Astrocyte of the spinal cord (primary cell): ENCODE measurements at regions not wholly inside any gene's neighbourhood (a gene's known extent, or its start where the extent isn't known, plus 50 kb on each side); places are given as distances from the start of the nearest gene placed in this dataset.

ENCODE experiments used
- DNase-seq: peaks from one replicate; pipeline ENCODE4 v3.0.0; 2011; ENCODE audit warnings: low read depth, low spot score
- H3K4me3 ChIP-seq: 2 replicates; pipeline ENCODE4 v1.5.1; 2011; ENCODE audit warnings: low read depth, mild to moderate bottlenecking, low read length, moderate library complexity
- in situ Hi-C: cut with HindIII; loops from 2 replicates; pipeline ENCODE4 v1.10.0; 2017; ENCODE audit warnings: low sequenced_read_pairs
- TF ChIP-seq, protein P1 (sequence below): IDR thresholded peaks from 2 replicates; pipeline ENCODE4 v1.5.1; 2012; ENCODE audit warnings: low read depth, mild to moderate bottlenecking, low read length, inconsistent platforms

DNA sequence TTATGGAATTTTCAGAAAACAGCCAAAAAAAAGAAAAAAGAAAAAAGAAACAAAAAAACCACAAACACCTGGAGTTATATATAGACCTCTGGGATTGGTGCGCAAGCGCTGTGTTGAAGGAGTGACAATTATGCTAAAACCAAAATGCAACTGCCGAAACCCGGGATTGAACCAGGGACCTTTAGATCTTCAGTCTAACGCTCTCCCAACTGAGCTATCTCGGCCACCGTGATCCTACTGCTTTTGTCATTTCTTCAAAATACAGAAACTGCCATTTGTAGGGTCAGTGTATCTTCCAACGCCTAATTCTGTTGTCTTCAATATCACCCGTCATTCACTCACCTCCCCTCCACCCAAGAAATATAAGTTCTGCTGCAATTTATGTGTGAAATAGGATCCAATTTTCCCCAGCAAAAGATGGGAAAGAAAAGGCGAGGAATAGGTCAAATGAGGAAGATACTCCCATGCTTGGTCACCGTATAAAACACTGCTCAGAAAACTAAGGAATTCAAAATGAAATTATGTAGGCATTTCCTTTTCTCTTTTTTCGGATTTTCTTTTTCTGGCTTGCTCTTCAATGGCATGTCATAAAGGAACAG lies 116.0 kb downstream of the TRIM27 start:
- in situ Hi-C loops, result no loop called here
- H3K4me3 ChIP-seq, result peak overlapping the region; percentile 28
- peak; percentile 57 for DNase-seq
- TF ChIP-seq, protein P1, sequence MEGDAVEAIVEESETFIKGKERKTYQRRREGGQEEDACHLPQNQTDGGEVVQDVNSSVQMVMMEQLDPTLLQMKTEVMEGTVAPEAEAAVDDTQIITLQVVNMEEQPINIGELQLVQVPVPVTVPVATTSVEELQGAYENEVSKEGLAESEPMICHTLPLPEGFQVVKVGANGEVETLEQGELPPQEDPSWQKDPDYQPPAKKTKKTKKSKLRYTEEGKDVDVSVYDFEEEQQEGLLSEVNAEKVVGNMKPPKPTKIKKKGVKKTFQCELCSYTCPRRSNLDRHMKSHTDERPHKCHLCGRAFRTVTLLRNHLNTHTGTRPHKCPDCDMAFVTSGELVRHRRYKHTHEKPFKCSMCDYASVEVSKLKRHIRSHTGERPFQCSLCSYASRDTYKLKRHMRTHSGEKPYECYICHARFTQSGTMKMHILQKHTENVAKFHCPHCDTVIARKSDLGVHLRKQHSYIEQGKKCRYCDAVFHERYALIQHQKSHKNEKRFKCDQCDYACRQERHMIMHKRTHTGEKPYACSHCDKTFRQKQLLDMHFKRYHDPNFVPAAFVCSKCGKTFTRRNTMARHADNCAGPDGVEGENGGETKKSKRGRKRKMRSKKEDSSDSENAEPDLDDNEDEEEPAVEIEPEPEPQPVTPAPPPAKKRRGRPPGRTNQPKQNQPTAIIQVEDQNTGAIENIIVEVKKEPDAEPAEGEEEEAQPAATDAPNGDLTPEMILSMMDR, result no peak

DNA sequence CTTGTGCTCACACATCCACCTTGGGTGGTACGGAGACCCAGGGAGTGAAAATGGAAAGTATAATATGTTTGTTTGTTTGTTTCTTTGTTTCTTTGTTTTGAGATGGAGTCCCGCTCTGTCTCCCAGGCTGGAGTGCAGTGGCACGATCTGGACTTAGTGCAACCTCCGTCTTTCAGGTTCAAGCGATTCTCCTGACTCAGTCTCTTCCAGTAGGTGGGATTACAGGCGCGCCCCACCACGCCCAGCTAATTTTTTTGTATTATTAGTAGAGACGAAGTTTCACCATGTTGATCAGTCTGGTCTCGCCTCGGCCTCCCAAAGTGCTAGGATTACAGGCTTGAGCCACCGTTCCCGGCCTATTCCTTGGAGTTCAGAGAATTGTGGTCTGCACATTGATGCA lies 115.4 kb downstream of the TRIM27 start:
- peak overlapping the region; percentile 28 for H3K4me3 ChIP-seq
- TF ChIP-seq, protein P1, result no peak
- in situ Hi-C loops, result no loop called here
- no peak for DNase-seq

DNA sequence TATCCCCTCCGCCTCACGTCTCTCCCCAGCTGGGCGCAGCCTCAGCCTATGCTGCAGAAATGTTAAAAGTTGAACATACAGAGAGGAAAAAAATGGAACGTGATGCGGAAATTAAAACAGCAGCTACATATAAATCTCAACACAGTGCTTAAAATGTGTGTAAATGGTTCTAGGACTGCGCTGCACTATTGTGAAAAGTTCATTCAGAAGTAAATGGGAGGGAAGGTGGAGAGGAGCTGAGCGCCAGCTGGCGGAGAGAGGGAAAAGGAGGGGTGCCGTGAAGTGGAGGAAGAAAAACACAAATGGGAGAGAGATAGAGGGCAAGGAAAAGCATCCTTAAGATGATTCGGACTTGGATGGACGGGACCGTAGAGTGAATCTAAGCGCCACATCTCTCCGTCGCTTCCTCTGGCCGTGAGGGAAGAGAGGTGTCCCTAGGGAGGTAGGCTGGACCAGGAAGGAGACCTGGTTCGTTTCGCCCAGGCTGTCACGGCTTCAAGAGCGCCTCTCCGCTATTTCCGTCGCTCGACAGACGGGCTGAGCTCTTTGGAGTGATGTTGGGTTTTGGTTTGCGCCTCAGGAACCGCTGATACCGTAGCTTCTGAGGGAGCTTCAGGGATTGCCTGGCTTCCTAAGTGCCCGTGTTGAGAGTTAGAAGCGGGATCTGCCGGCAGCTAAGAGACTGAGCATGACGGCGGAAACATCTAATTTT lies 113.7 kb downstream of the TRIM27 start:
- no peak for DNase-seq
- TF ChIP-seq, protein P1, result no peak
- in situ Hi-C loops, result no loop called here
- H3K4me3 ChIP-seq, result peak overlapping the region; percentile 33

DNA sequence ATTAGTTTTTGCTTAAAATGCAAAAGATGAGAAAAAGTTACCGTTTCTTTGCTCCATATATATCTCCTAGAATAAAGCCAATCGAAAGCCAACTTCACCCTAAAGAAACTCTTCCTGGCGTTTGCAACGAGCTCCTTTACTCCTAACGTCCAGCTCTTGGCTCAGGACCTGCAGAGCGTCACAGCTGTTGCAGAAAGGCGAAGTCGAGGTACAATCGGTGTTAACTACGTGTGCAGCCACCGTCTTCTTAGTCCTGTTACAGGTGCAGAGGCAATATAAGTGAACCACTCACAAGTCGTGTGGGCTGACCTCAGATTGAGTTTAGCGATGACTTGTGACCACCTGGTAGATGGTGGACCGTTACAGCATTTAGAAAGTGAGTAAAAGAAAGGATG lies 113.1 kb downstream of the TRIM27 start:
- TF ChIP-seq, protein P1, result no peak
- DNase-seq, result no peak
- in situ Hi-C loops, result no loop called here
- H3K4me3 ChIP-seq, result peak overlapping the region; percentile 33

DNA sequence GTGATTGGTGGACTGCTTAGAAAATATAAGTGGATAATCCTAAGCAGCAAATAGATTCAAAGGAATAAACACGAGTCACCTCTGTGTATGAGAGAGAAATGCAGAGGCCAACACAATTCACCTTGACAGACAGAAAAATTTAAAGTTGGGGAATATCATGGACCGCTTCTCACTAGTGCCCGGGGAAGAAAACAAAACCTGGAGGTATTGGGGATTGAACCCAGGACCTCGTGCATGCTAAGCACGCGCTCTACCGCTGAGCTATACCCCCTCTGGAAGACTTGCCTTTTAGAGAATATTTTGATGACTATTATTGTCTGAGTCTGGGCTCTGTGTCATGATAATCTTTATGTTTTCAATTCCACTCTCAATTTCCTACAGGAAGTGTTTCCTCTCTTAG lies 111.9 kb downstream of the TRIM27 start:
- no peak for DNase-seq
- in situ Hi-C loops, result no loop called here
- TF ChIP-seq, protein P1, result no peak
- H3K4me3 ChIP-seq, result no peak overlapping the region

DNA sequence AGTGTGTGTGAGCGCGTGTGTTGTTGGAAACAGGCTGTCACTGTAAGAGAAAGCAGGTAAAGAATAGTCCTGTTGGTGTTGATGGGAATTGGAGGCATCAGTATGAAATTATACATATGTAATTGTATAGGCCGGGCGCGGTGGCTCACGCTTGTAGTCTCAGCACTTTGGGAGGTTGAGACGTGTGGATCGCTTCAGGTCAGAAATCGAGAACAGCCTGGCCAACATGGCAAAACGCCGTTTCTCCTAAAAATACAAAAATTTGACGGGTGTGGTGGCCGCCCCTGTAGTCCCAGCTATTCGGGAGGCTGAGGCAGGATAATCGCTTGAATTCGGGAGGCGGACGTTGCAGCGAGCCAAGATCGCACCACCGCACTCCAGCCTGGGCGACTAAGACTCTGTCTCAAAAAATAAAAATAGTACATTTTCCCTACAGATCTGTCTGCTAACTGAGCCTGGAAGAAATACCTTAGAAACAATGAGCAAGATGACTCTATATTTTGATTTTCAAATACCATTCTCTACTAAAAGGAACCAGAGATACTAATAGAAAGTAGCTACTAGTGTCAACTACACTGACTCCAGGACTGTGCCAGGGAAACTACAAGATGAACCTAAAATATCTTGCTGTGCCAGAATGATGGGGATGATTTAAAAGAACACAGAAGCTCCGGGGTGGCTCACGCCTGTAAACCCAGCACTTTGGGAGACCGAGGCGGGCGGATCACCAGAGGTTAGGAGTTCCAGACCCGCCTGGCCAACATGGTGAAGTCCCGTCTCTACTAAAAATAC lies 110.8 kb downstream of the TRIM27 start:
- in situ Hi-C loops, result no loop called here
- no peak overlapping the region for H3K4me3 ChIP-seq
- TF ChIP-seq, protein P1, result no peak
- no peak for DNase-seq
